Thyroid gland (tissue), 4 donors: ENCODE measurements at regions not wholly inside any gene's neighbourhood (a gene's known extent, or its start where the extent isn't known, plus 50 kb on each side); places are given as distances from the start of the nearest gene placed in this dataset.

ENCODE experiments used
- CTCF ChIP-seq, 6 experiments: fragments of 200-600 bp in 3 of 6; fragments of 450-650 bp in 3 of 6; sonication (generic) in 3 of 6; IDR thresholded peaks; one replicate each; pipeline ENCODE4 v1.5.1; 2016 to 2019; ENCODE audit warnings: antibody characterized with exemption in 6 of 6, mild to moderate bottlenecking in 2 of 6, inconsistent platforms in 1 of 6, moderate library complexity in 1 of 6
- POLR2A ChIP-seq, 2 donors: fragments of 450-650 bp; IDR thresholded peaks; one replicate each; pipeline ENCODE4 v1.6.1; 2017; ENCODE audit warnings: antibody characterized with exemption in 2 of 2, mild to moderate bottlenecking in 2 of 2, moderate library complexity in 1 of 2

- TF ChIP-seq CTCF (IDR thresholded peaks at IDR 0.05) (no peak), POLR2A (IDR thresholded peaks at IDR 0.05) (no peak)
These were observed 364.1 kb upstream of the SLC30A5 start for GRCh38 chr5:68729678-68730077.
